ENCODE measurements at regions not wholly inside any gene's neighbourhood (a gene's known extent, or its start where the extent isn't known, plus 50 kb on each side); places are given as distances from the start of the nearest gene placed in this dataset.

- TF ChIP-seq PREB (CRISPR knock-in tag; IDR thresholded peaks at IDR 0.05; ENCODE audit: borderline replicate concordance) (no peak), CREB1 (CRISPR knock-in tag; IDR thresholded peaks at IDR 0.05) (no peak), NFE2L1 (CRISPR knock-in tag; IDR thresholded peaks at IDR 0.05) (no peak), FOXJ3 (CRISPR knock-in tag; IDR thresholded peaks at IDR 0.05; ENCODE audit: borderline replicate concordance) (no peak), IRF2 (CRISPR knock-in tag; IDR thresholded peaks at IDR 0.05; ENCODE audit: borderline replicate concordance, low read depth) (no peak), CDX4 (CRISPR knock-in tag; IDR thresholded peaks at IDR 0.05; ENCODE audit: borderline replicate concordance) (no peak), HMGA2 (CRISPR knock-in tag; IDR thresholded peaks at IDR 0.05) (no peak), MYBL2 (CRISPR knock-in tag; IDR thresholded peaks at IDR 0.05) (no peak)
- peaks cover 64% of the 10 kb centered on the region for H3K27me3 Mint-ChIP-seq (ENCODE audit: low read depth)
- no peaks in the 10 kb centered on the region for H3K36me3 Mint-ChIP-seq
- ATAC-seq (no peak), DNase-seq (ENCODE audit: low spot score) (no peak)
- no peak overlapping the region for H3K27ac Mint-ChIP-seq
- peaks cover 5% of the 10 kb centered on the region for H3K4me1 Mint-ChIP-seq
- no peak overlapping the region for H3K4me3 Mint-ChIP-seq
- H3K9me3 Mint-ChIP-seq: no peaks in the 10 kb centered on the region
- POLR2A ChIA-PET: no interaction called here
- CTCF ChIA-PET: interaction anchor here (1.1 to 4.2 kb wide), 5 partner anchors 21 to 271 kb away, joined by 3 to 18 read pairs (median 5); partner anchors contain the start of gene FOXD2
Observed at GRCh38 chr1:47705517-47706130, 267.8 kb downstream of the FOXD2 start.

- no peaks in the 10 kb centered on the region for H3K9me3 Mint-ChIP-seq
- peaks cover 79% of the 10 kb centered on the region for H3K27me3 Mint-ChIP-seq (ENCODE audit: low read depth)
- H3K4me3 Mint-ChIP-seq: no peak overlapping the region
- POLR2A ChIA-PET: no interaction called here
- CTCF ChIA-PET: interaction anchor here (1.0 to 5.7 kb wide), 6 partner anchors 19 to 273 kb away, joined by 3 to 154 read pairs (median 32); partner anchors contain the start of gene FOXD2
- no peak overlapping the region for H3K27ac Mint-ChIP-seq
- ATAC-seq: no peak
- DNase-seq (ENCODE audit: low spot score): no peak
- TF ChIP-seq ZNF396 (CRISPR knock-in tag; IDR thresholded peaks at IDR 0.05; ENCODE audit: borderline replicate concordance): no peak
- no peak for TF ChIP-seq FOXP4 (CRISPR knock-in tag; IDR thresholded peaks at IDR 0.05)
- no peak for TF ChIP-seq NFATC4 (CRISPR knock-in tag; IDR thresholded peaks at IDR 0.05)
- no peak for TF ChIP-seq GABPB1 (CRISPR knock-in tag; IDR thresholded peaks at IDR 0.05)
- peaks cover 16% of the 10 kb centered on the region for H3K4me1 Mint-ChIP-seq
- no peaks in the 10 kb centered on the region for H3K36me3 Mint-ChIP-seq
Observed at GRCh38 chr1:47707503-47707902, 269.7 kb downstream of the FOXD2 start.

- TF ChIP-seq PREB (CRISPR knock-in tag; IDR thresholded peaks at IDR 0.05; ENCODE audit: borderline replicate concordance) (no peak), NFE2L1 (CRISPR knock-in tag; IDR thresholded peaks at IDR 0.05) (no peak), NFATC4 (CRISPR knock-in tag; IDR thresholded peaks at IDR 0.05) (no peak), ZNF512 (CRISPR knock-in tag; IDR thresholded peaks at IDR 0.05; ENCODE audit: borderline replicate concordance) (no peak), KAT7 (CRISPR knock-in tag; IDR thresholded peaks at IDR 0.05; ENCODE audit: borderline replicate concordance) (no peak), EMX1 (CRISPR knock-in tag; IDR thresholded peaks at IDR 0.05) (no peak), GABPB1 (CRISPR knock-in tag; IDR thresholded peaks at IDR 0.05) (no peak), SP1 (CRISPR knock-in tag; conservative IDR thresholded peaks at IDR 0.05) (no peak), NR1H2 (CRISPR knock-in tag; IDR thresholded peaks at IDR 0.05) (no peak), ESRRA (CRISPR knock-in tag; IDR thresholded peaks at IDR 0.05; ENCODE audit: borderline replicate concordance) (no peak), TCF7 (CRISPR knock-in tag; IDR thresholded peaks at IDR 0.05; ENCODE audit: low read depth) (no peak), ZNF317 (CRISPR knock-in tag; IDR thresholded peaks at IDR 0.05; ENCODE audit: borderline replicate concordance, low read depth) (no peak), CREB1 (CRISPR knock-in tag; IDR thresholded peaks at IDR 0.05) (no peak)
- ChIA-PET POLR2A (interaction anchor here (0.7 kb wide), 1 partner anchor 115 kb away, joined by 3 read pairs; no protein-coding TSS in a partner anchor), CTCF (interaction anchor here (0.9 to 5.7 kb wide), 13 partner anchors 9 to 273 kb away, joined by 3 to 154 read pairs (median 9); partner anchors contain the start of gene FOXD2)
- DNase-seq (ENCODE audit: low spot score) (no peak), ATAC-seq (no peak)
- Mint-ChIP-seq H3K9me3 (no peaks in the 10 kb centered on the region), H3K27me3 (ENCODE audit: low read depth) (peaks cover 83% of the 10 kb centered on the region), H3K4me1 (peaks cover 22% of the 10 kb centered on the region), H3K27ac (no peak overlapping the region), H3K4me3 (peak overlapping the region; percentile 63), H3K36me3 (no peaks in the 10 kb centered on the region)
Observed at GRCh38 chr1:47708019-47708535, 270.2 kb downstream of the FOXD2 start.

All from WTC11 (cell line).